NCI-H748 treated with DMSO at 0.1 percent for 48 hours (cell line): ENCODE measurements at regions not wholly inside any gene's neighbourhood (a gene's known extent, or its start where the extent isn't known, plus 50 kb on each side); places are given as distances from the start of the nearest gene placed in this dataset.

Experiments used
- DNase-seq: peaks from one replicate; lab custom pipeline; 2025; lab: John Stamatoyannopoulos, UW

- DNase-seq: no peak
Observed at GRCh38 chr5:97600486-97600885, 417.4 kb upstream of the RIOK2 start.

- DNase-seq: no peak
Observed at GRCh38 chr5:97601651-97602050, 418.6 kb upstream of the RIOK2 start.

- DNase-seq: no peak
Observed at GRCh38 chr5:97606531-97606930, 423.5 kb upstream of the RIOK2 start.

GRCh38 chr5:97608501-97608900 lies 425.5 kb upstream of the RIOK2 start:
- no peak for DNase-seq

GRCh38 chr5:97618721-97619120 lies 435.7 kb upstream of the RIOK2 start:
- DNase-seq: no peak

- no peak for DNase-seq
Observed at GRCh38 chr5:97623441-97623840, 440.4 kb upstream of the RIOK2 start.

GRCh38 chr5:97624886-97625285 lies 441.8 kb upstream of the RIOK2 start:
- no peak for DNase-seq

GRCh38 chr5:97627272-97627671 lies 444.2 kb upstream of the RIOK2 start:
- no peak for DNase-seq

- no peak for DNase-seq
Observed at GRCh38 chr5:97628031-97628430, 445.0 kb upstream of the RIOK2 start.

- DNase-seq: no peak
Observed at GRCh38 chr5:97628807-97629206, 445.8 kb upstream of the RIOK2 start.

- DNase-seq: no peak
Observed at GRCh38 chr5:97629276-97629675, 446.2 kb upstream of the RIOK2 start.

GRCh38 chr5:97635553-97635952 lies 452.5 kb upstream of the RIOK2 start:
- no peak for DNase-seq

- DNase-seq: no peak
Observed at GRCh38 chr5:97636766-97637165, 453.7 kb upstream of the RIOK2 start.

- DNase-seq: no peak
Observed at GRCh38 chr5:97641081-97641480, 458.0 kb upstream of the RIOK2 start.

- DNase-seq: no peak
Observed at GRCh38 chr5:97644206-97644605, 461.2 kb upstream of the RIOK2 start.

GRCh38 chr5:97644896-97645295 lies 461.8 kb upstream of the RIOK2 start:
- DNase-seq: no peak

GRCh38 chr5:97657239-97657638 lies 474.2 kb upstream of the RIOK2 start:
- DNase-seq: no peak

- no peak for DNase-seq
Observed at GRCh38 chr5:97658116-97658900, 475.3 kb upstream of the RIOK2 start.

- DNase-seq: no peak
Observed at GRCh38 chr5:97666783-97667182, 483.7 kb upstream of the RIOK2 start.

GRCh38 chr5:97670447-97670846 lies 487.4 kb upstream of the RIOK2 start:
- no peak for DNase-seq

GRCh38 chr5:97676608-97677007 lies 493.6 kb upstream of the RIOK2 start:
- DNase-seq: no peak

- no peak for DNase-seq
Observed at GRCh38 chr5:97694091-97694490, 511.0 kb upstream of the RIOK2 start.

- DNase-seq: peak; percentile 36
Observed at GRCh38 chr5:97714424-97714823, 531.4 kb upstream of the RIOK2 start.

- no peak for DNase-seq
Observed at GRCh38 chr5:97726106-97726505, 543.1 kb upstream of the RIOK2 start.
